OCI-LY3 (cell line): ENCODE measurements at regions not wholly inside any gene's neighbourhood (a gene's known extent, or its start where the extent isn't known, plus 50 kb on each side); places are given as distances from the start of the nearest gene placed in this dataset.

Experiments used
- H2AFZ ChIP-seq: fragments of 200-600, 300-600 bp; shearing (Covaris generic); 2 replicates; pipeline ENCODE4 v1.6.0; 2014; ENCODE audit warnings: antibody characterized with exemption, low read depth, low read length
- H3K27ac ChIP-seq: fragments of 200-600, 300-600 bp; sonication (generic); 2 replicates; pipeline ENCODE4 v1.5.1; 2014; ENCODE audit warnings: mild to moderate bottlenecking, low read length, moderate library complexity, mixed read lengths
- H3K27me3 ChIP-seq: fragments of 200-600, 300-600 bp; sonication (generic); 2 replicates; pipeline ENCODE4 v1.6.1; 2014; ENCODE audit warnings: low read depth, low read length, mixed read lengths
- H3K36me3 ChIP-seq: fragments of 200-600, 300-600 bp; sonication (generic); replicated peaks from 2 replicates; pipeline ENCODE3; 2014; ENCODE audit warnings: low read depth, low read length, mixed read lengths
- H3K4me1 ChIP-seq: fragments of 300-600, 200-600 bp; sonication (generic); 2 replicates; pipeline ENCODE4 v1.6.1; 2014; ENCODE audit warnings: low read length, mixed read lengths
- H3K4me2 ChIP-seq: fragments of 200-600, 300-600 bp; sonication (generic); 2 replicates; pipeline ENCODE4 v1.6.1; 2014; ENCODE audit warnings: low read length, mixed read lengths
- H3K4me3 ChIP-seq: fragments of 300-600, 200-600 bp; sonication (generic); 2 replicates; pipeline ENCODE4 v1.5.1; 2014; ENCODE audit warnings: antibody characterized with exemption, mild to moderate bottlenecking, low read length, moderate library complexity
- H3K79me2 ChIP-seq: fragments of 300-600, 200-600 bp; shearing (Covaris generic); 2 replicates; pipeline ENCODE4 v1.6.1; 2014; ENCODE audit warnings: mild to moderate bottlenecking, low read length, mixed read lengths
- H3K9ac ChIP-seq: fragments of 300-600, 200-600 bp; shearing (Covaris generic); 2 replicates; pipeline ENCODE4 v1.6.0; 2014; ENCODE audit warnings: mild to moderate bottlenecking, low read length, moderate library complexity
- H3K9me3 ChIP-seq: fragments of 200-600, 300-600 bp; shearing (Covaris generic); 2 replicates; pipeline ENCODE4 v1.6.1; 2014; ENCODE audit warnings: low read length, mixed read lengths; ENCODE audit not compliant: insufficient read depth
- H4K20me1 ChIP-seq: fragments of 200-600, 300-600 bp; sonication (generic); 2 replicates; pipeline ENCODE4 v1.6.1; 2016; ENCODE audit warnings: low read length, mixed read lengths; ENCODE audit not compliant: insufficient read depth
- CTCF ChIP-seq: fragments of 200-600, 300-600 bp; sonication (generic); IDR thresholded peaks from 2 replicates; pipeline ENCODE4 v1.5.1; 2014; ENCODE audit warnings: antibody characterized with exemption, low read length, low read depth
- EZH2phosphoT487 ChIP-seq: fragments of 200-600 bp; shearing (Covaris generic); IDR thresholded peaks from 2 replicates; pipeline ENCODE4 v1.6.1; 2018; ENCODE audit warnings: antibody characterized with exemption, mixed run types, low read depth

DNA sequence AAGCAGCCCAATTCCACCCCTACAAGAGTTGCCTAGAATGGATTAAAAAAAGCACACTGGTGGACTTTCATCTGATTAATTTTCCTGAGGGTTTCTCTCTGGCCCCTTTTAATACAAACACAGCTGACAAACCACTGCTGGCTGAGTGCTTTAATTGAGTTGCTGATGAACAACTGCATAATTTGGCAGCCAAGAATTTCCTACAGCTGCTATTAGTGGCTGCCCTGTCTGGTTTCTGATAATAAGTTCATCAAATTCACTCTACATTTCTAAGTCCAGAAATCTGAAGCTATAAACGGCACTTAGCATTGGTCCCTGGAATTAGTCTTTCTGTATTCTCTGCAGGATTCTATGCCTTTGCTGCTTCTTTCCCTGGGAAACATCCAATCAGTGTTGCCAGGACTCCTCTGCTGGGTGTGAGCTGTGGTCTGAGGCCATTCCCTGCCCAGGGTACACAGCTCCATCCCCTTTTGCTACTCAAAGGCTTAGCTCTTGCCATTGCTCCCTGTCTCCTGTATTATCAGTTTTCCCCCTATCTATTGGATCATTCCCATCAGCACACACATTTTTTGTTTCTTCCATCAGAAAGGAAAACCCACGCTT lies 110.6 kb downstream of the LSM5 start:
- Histone ChIP-seq H3K4me3 (no peak overlapping the region), H2AFZ (no peak overlapping the region), H3K27ac (no peak overlapping the region), H3K9ac (no peak overlapping the region), H3K36me3 (no peaks in the 10 kb centered on the region), H3K27me3 (no peaks in the 10 kb centered on the region), H3K9me3 (no peaks in the 10 kb centered on the region), H3K4me2 (no peak overlapping the region), H3K79me2 (no peaks in the 10 kb centered on the region), H4K20me1 (no peaks in the 10 kb centered on the region), H3K4me1 (no peaks in the 10 kb centered on the region)
- TF ChIP-seq EZH2phosphoT487 (no peak), CTCF (no peak)

- H3K9ac ChIP-seq = no peak overlapping the region
- H3K79me2 ChIP-seq = no peaks in the 10 kb centered on the region
- H4K20me1 ChIP-seq = no peaks in the 10 kb centered on the region
- no peaks in the 10 kb centered on the region for H3K27me3 ChIP-seq
- no peak overlapping the region for H2AFZ ChIP-seq
- H3K27ac ChIP-seq = no peak overlapping the region
- H3K9me3 ChIP-seq = no peaks in the 10 kb centered on the region
- no peaks in the 10 kb centered on the region for H3K4me1 ChIP-seq
- no peaks in the 10 kb centered on the region for H3K36me3 ChIP-seq
- no peak overlapping the region for H3K4me3 ChIP-seq
- TF ChIP-seq EZH2phosphoT487 (no peak), CTCF (no peak)
- H3K4me2 ChIP-seq = no peak overlapping the region
Measured at GRCh38 chr7:32378988-32379387, 111.2 kb downstream of the LSM5 start.

DNA sequence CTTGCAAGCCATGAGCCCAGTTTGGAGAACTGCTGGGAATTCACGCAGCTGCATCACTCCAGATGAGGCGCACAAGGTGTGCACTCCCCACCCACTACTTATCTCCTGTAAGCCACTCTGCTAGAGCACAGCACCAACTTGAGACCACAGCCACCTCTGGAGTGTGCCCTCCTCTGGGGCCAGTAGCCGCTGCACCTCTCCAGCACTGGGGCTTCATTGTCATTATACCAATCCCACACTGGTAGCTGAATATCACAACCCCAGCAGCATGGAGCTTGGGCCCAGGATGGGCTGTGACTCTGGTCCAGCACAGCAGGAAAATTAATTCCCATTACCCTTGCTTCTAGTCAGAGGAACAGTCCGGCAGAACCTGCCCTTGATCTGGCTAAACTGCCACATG lies 125.6 kb downstream of the LSM5 start:
- H4K20me1 ChIP-seq = no peaks in the 10 kb centered on the region
- H3K4me1 ChIP-seq = no peaks in the 10 kb centered on the region
- no peak overlapping the region for H3K4me3 ChIP-seq
- H2AFZ ChIP-seq = no peak overlapping the region
- no peaks in the 10 kb centered on the region for H3K9me3 ChIP-seq
- no peak for TF ChIP-seq CTCF
- H3K27me3 ChIP-seq = no peaks in the 10 kb centered on the region
- no peak overlapping the region for H3K9ac ChIP-seq
- H3K27ac ChIP-seq = no peak overlapping the region
- H3K36me3 ChIP-seq = no peaks in the 10 kb centered on the region
- no peaks in the 10 kb centered on the region for H3K79me2 ChIP-seq
- H3K4me2 ChIP-seq = no peak overlapping the region

GRCh38 chr7:32360127-32360526 lies 130.1 kb downstream of the LSM5 start:
- Histone ChIP-seq H3K27me3 (no peaks in the 10 kb centered on the region), H3K79me2 (no peaks in the 10 kb centered on the region), H2AFZ (no peak overlapping the region), H3K4me1 (no peaks in the 10 kb centered on the region), H3K9ac (no peak overlapping the region), H3K36me3 (no peaks in the 10 kb centered on the region), H3K4me2 (no peak overlapping the region), H4K20me1 (no peaks in the 10 kb centered on the region), H3K27ac (no peak overlapping the region), H3K4me3 (no peak overlapping the region), H3K9me3 (no peaks in the 10 kb centered on the region)
- TF ChIP-seq CTCF (no peak), EZH2phosphoT487 (no peak)
